Suppressor macrophage treated with lipopolysaccharide for 1 hour (primary cell): ENCODE measurements at regions not wholly inside any gene's neighbourhood (a gene's known extent, or its start where the extent isn't known, plus 50 kb on each side); places are given as distances from the start of the nearest gene placed in this dataset.
"Not testable (repeated sequence)": the region's sequence is repeated elsewhere in the genome, so short reads cannot be mapped to it uniquely, and the experiment has no call there.

Source experiments
- DNase-seq, 3 donors: peaks; one replicate each; pipeline ENCODE4 v3.0.0-alpha.2; 2020 to 2022

- no peak for DNase-seq
These were observed 152.2 kb downstream of the LIPI start for GRCh38 chr21:14058566-14058965.

- not testable (repeated sequence) for DNase-seq
These were observed 152.8 kb downstream of the LIPI start for GRCh38 chr21:14057841-14058481.

- DNase-seq: no peak
These were observed 153.4 kb downstream of the LIPI start for GRCh38 chr21:14057313-14057712.

- DNase-seq: no peak
These were observed 154.0 kb downstream of the LIPI start for GRCh38 chr21:14056771-14057191.

GRCh38 chr21:14055746-14056515 is 154.8 kb downstream of the LIPI start:
- DNase-seq: not testable (repeated sequence)

- DNase-seq: no peak
These were observed 156.1 kb downstream of the LIPI start for GRCh38 chr21:14054682-14055081.

- DNase-seq: no peak
These were observed 160.6 kb downstream of the LIPI start for GRCh38 chr21:14050121-14050520.

- DNase-seq: no peak
These were observed 164.4 kb downstream of the LIPI start for GRCh38 chr21:14046401-14046800.

GRCh38 chr21:14040386-14040785 is 170.4 kb downstream of the LIPI start:
- no peak for DNase-seq

- not testable (repeated sequence) for DNase-seq
These were observed 182.1 kb downstream of the LIPI start for GRCh38 chr21:14028619-14029018.

GRCh38 chr21:14027235-14027869 is 183.4 kb downstream of the LIPI start:
- peak; percentile 87 to 89 (median 88) for DNase-seq

- not testable (repeated sequence) for DNase-seq
These were observed 190.6 kb downstream of the LIPI start for GRCh38 chr21:14020108-14020507.

- not testable (repeated sequence) for DNase-seq
These were observed 194.9 kb downstream of the LIPI start for GRCh38 chr21:14015841-14016240.

- not testable (repeated sequence) for DNase-seq
These were observed 196.9 kb downstream of the LIPI start for GRCh38 chr21:14013623-14014498.

GRCh38 chr21:14013056-14013603 is 197.6 kb downstream of the LIPI start:
- DNase-seq: no peak

- no peak for DNase-seq
These were observed 198.3 kb downstream of the LIPI start for GRCh38 chr21:14012409-14012808.

- not testable (repeated sequence) for DNase-seq
These were observed 199.0 kb downstream of the LIPI start for GRCh38 chr21:14011751-14012150.

GRCh38 chr21:14011149-14011548 is 199.6 kb downstream of the LIPI start:
- not testable (repeated sequence) for DNase-seq

- no peak for DNase-seq
These were observed 200.0 kb downstream of the LIPI start for GRCh38 chr21:14010729-14011128.

- DNase-seq: not testable (repeated sequence)
These were observed 200.8 kb downstream of the LIPI start for GRCh38 chr21:14009990-14010389.

GRCh38 chr21:14009238-14009981 is 201.3 kb downstream of the LIPI start:
- not testable (repeated sequence) for DNase-seq

- not testable (repeated sequence) for DNase-seq
These were observed 202.3 kb downstream of the LIPI start for GRCh38 chr21:14008436-14008835.
